H1 (cell line): ENCODE measurements at regions not wholly inside any gene's neighbourhood (a gene's known extent, or its start where the extent isn't known, plus 50 kb on each side); places are given as distances from the start of the nearest gene placed in this dataset.

Experiments
- CTCF ChIA-PET: fragments of 300-600 bp; sonication (Branson Sonifier 250); formaldehyde crosslinking; loops from one replicate; lab custom pipeline; 2021; ENCODE audit not compliant: partially characterized antibody; lab: Charles Lee
- POLR2A ChIA-PET: fragments of 300-600 bp; sonication (Branson Sonifier 250); formaldehyde crosslinking; loops from one replicate; lab custom pipeline; 2021; ENCODE audit warnings: inconsistent platforms; ENCODE audit not compliant: partially characterized antibody; lab: Charles Lee
- DNase-seq, 2 experiments: peaks; one replicate each; pipeline versions ENCODE4 v3.0.0 to v3.0.0-alpha.2; 2010 to 2022; ENCODE audit warnings: low spot score in 2 of 2, low read depth in 1 of 2, mixed read lengths in 1 of 2
- FAIRE-seq: peaks from 2 replicates; lab custom pipeline; 2011; peaks lifted over from hg19 to GRCh38; lab: Jason Lieb, UNC
- H2AFZ ChIP-seq: 2 replicates; pipeline ENCODE4 v1.8.1; 2012; ENCODE audit warnings: low read length, inconsistent platforms
- H2AK5ac ChIP-seq: 2 replicates; pipeline ENCODE4 v1.6.1; 2013; ENCODE audit warnings: low read depth, low read length
- H2BK120ac ChIP-seq: replicated peaks from 2 replicates; pipeline ENCODE3; 2013; ENCODE audit warnings: low read depth, low read length, inconsistent platforms
- H2BK12ac ChIP-seq: 2 replicates; pipeline ENCODE4 v1.6.1; 2013; ENCODE audit warnings: low read depth, low read length
- H2BK15ac ChIP-seq: 2 replicates; pipeline ENCODE4 v1.6.1; 2013; ENCODE audit warnings: low read length
- H2BK20ac ChIP-seq: 2 replicates; pipeline ENCODE4 v1.6.1; 2013; ENCODE audit warnings: low read length
- H2BK5ac ChIP-seq: 2 replicates; pipeline ENCODE4 v1.6.1; 2013; ENCODE audit warnings: low read depth, low read length
- H3K14ac ChIP-seq: 2 replicates; pipeline ENCODE4 v1.6.1; 2013; ENCODE audit warnings: inconsistent platforms; ENCODE audit not compliant: insufficient read length
- H3K18ac ChIP-seq: 2 replicates; pipeline ENCODE4 v1.6.1; 2013; ENCODE audit warnings: low read length; ENCODE audit errors: extremely low read depth
- H3K23ac ChIP-seq: 2 replicates; pipeline ENCODE4 v1.6.1; 2013; ENCODE audit warnings: inconsistent platforms; ENCODE audit not compliant: insufficient read length
- H3K23me2 ChIP-seq: 2 replicates; pipeline ENCODE4 v1.6.1; 2013; ENCODE audit warnings: low read depth, low read length
- H3K27ac ChIP-seq: 2 replicates; pipeline ENCODE4 v1.6.1; 2011; ENCODE audit warnings: low read depth, low read length, inconsistent platforms
- H3K27me3 ChIP-seq, 4 experiments: replicated peaks in 1 of 4; 1 replicate in 1 of 4; 2 replicates in 3 of 4; pipeline versions ENCODE4 v1.6.1 to v1.8.1; 2011 to 2013; ENCODE audit warnings: low read length in 3 of 4, mild to moderate bottlenecking in 3 of 4, inconsistent platforms in 2 of 4, mixed read lengths in 2 of 4, moderate library complexity in 1 of 4; ENCODE audit not compliant: control insufficient read depth in 3 of 4, insufficient read depth in 3 of 4; ENCODE audit errors: extremely low read depth in 1 of 4
- H3K36me3 ChIP-seq, 4 experiments: 2 replicates each; pipeline versions ENCODE4 v1.6.1 to v1.8.1; 2011 to 2013; ENCODE audit warnings: mild to moderate bottlenecking in 4 of 4, low read length in 3 of 4, moderate library complexity in 2 of 4, control low read depth in 1 of 4, inconsistent platforms in 1 of 4; ENCODE audit not compliant: insufficient read depth in 4 of 4, control insufficient read depth in 2 of 4
- H3K4ac ChIP-seq: replicated peaks from 2 replicates; pipeline ENCODE3; 2013; ENCODE audit warnings: low read length, low read depth, mixed read lengths, inconsistent platforms; ENCODE audit not compliant: insufficient read length
- H3K4me1 ChIP-seq, 4 experiments: replicated peaks in 1 of 4; 1 replicate in 1 of 4; 2 replicates in 3 of 4; pipeline versions ENCODE4 v1.6.1 to v1.8.1; 2011 to 2013; ENCODE audit warnings: low read length in 3 of 4, inconsistent platforms in 2 of 4, mixed read lengths in 1 of 4; ENCODE audit not compliant: insufficient read depth in 4 of 4, control insufficient read depth in 3 of 4
- H3K4me2 ChIP-seq, 2 experiments: 2 replicates each; pipeline versions ENCODE4 v1.6.1 to v1.8.1; 2011 to 2013; ENCODE audit warnings: low read depth in 2 of 2, low read length in 2 of 2, control low read depth in 1 of 2, inconsistent platforms in 1 of 2, mild to moderate bottlenecking in 1 of 2; ENCODE audit not compliant: insufficient read depth in 1 of 2
- H3K4me3 ChIP-seq, 4 experiments: fragments of 200-600, 300-600 bp in 1 of 4; sonication (generic), shearing (Covaris generic), sonication (Bioruptor Twin) in 1 of 4; 2 replicates each; pipeline versions ENCODE4 v1.5.1 to v1.8.1; 2011 to 2016; ENCODE audit warnings: low read length in 4 of 4, low read depth in 3 of 4, control low read depth in 2 of 4, inconsistent platforms in 2 of 4, mild to moderate bottlenecking in 2 of 4, mixed read lengths in 1 of 4, moderate library complexity in 1 of 4; ENCODE audit not compliant: insufficient read depth in 2 of 4; ENCODE audit errors: extremely low read depth in 1 of 4
- H3K56ac ChIP-seq: replicated peaks from 2 replicates; pipeline ENCODE3; 2013; ENCODE audit warnings: low read depth, mild to moderate bottlenecking, mixed read lengths, low read length, inconsistent platforms; ENCODE audit not compliant: insufficient read length
- H3K79me1 ChIP-seq: 2 replicates; pipeline ENCODE4 v1.6.1; 2013; ENCODE audit warnings: low read depth, low read length, control low read depth
- H3K79me2 ChIP-seq, 2 experiments: 2 replicates each; pipeline versions ENCODE4 v1.6.1 to v1.8.1; 2012 to 2013; ENCODE audit warnings: low read length in 2 of 2, mild to moderate bottlenecking in 2 of 2, inconsistent platforms in 1 of 2; ENCODE audit not compliant: insufficient read depth in 2 of 2, control insufficient read depth in 1 of 2
- H3K9ac ChIP-seq, 4 experiments: replicated peaks in 1 of 4; 1 replicate in 1 of 4; 2 replicates in 3 of 4; pipeline versions ENCODE4 v1.6.1 to v1.8.1; 2011 to 2013; ENCODE audit warnings: low read depth in 3 of 4, low read length in 3 of 4, control low read depth in 2 of 4, mild to moderate bottlenecking in 2 of 4, moderate library complexity in 2 of 4, inconsistent platforms in 1 of 4; ENCODE audit errors: extremely low read depth in 1 of 4
- H3K9me3 ChIP-seq, 2 experiments: 2 replicates each; pipeline versions ENCODE4 v1.6.1 to v1.8.1; 2012 to 2013; ENCODE audit warnings: mild to moderate bottlenecking in 2 of 2, moderate library complexity in 2 of 2, control low read depth in 1 of 2, inconsistent platforms in 1 of 2, low read depth in 1 of 2, low read length in 1 of 2, mixed read lengths in 1 of 2; ENCODE audit not compliant: insufficient read depth in 2 of 2
- H4K20me1 ChIP-seq, 2 experiments: replicated peaks in 1 of 2; 2 replicates each; pipeline versions ENCODE3 to v1.8.1; 2011 to 2013; ENCODE audit warnings: inconsistent platforms in 2 of 2, low read length in 2 of 2, mild to moderate bottlenecking in 1 of 2; ENCODE audit not compliant: insufficient read depth in 2 of 2, control insufficient read depth in 1 of 2
- H4K5ac ChIP-seq: 2 replicates; pipeline ENCODE4 v1.6.1; 2013; ENCODE audit warnings: low read length, low read depth, mixed read lengths, inconsistent platforms; ENCODE audit not compliant: insufficient read length
- H4K8ac ChIP-seq: 2 replicates; pipeline ENCODE4 v1.8.0; 2013; ENCODE audit warnings: mild to moderate bottlenecking, moderate library complexity, low read length, inconsistent platforms; ENCODE audit not compliant: insufficient read depth; ENCODE audit errors: extremely low read depth
- H4K91ac ChIP-seq: replicated peaks from 2 replicates; pipeline ENCODE3; 2013; ENCODE audit warnings: low read length, mixed read lengths, inconsistent platforms; ENCODE audit not compliant: insufficient read length
- ASH2L ChIP-seq: fragments of 200-600, 300-600 bp; sonication (generic); IDR thresholded peaks from one replicate; pipeline ENCODE4 v1.7.1; 2017; ENCODE audit warnings: low read length
- ATF3 ChIP-seq: IDR thresholded peaks from 2 replicates; pipeline ENCODE4 v1.6.1; 2011; ENCODE audit warnings: low read depth, mild to moderate bottlenecking, low read length; ENCODE audit not compliant: insufficient read depth
- BCL11A ChIP-seq, 2 experiments: IDR thresholded peaks; one replicate each; pipeline ENCODE4 v1.6.1; 2011; ENCODE audit warnings: low read depth in 2 of 2, low read length in 2 of 2, mild to moderate bottlenecking in 2 of 2
- BRCA1 ChIP-seq: IDR thresholded peaks from 2 replicates; pipeline ENCODE4 v1.6.1; 2012; ENCODE audit warnings: low read depth, low read length, improper control_type of control experiment
- POLR2A ChIP-seq, 2 experiments: IDR thresholded peaks; 1 replicate in 1 of 2; 2 replicates in 1 of 2; pipeline ENCODE4 v1.6.1; 2011; ENCODE audit warnings: low read depth in 2 of 2, low read length in 2 of 2, mild to moderate bottlenecking in 2 of 2; ENCODE audit errors: control extremely low read depth in 1 of 2
- POU5F1 ChIP-seq: IDR thresholded peaks from 2 replicates; pipeline ENCODE4 v1.6.1; 2011; ENCODE audit warnings: low read depth, mild to moderate bottlenecking, low read length, moderate library complexity
- SAP30 ChIP-seq: fragments of 300-600 bp; sonication (generic); IDR thresholded peaks from 2 replicates; pipeline ENCODE4 v1.7.1; 2012; ENCODE audit warnings: low read length, moderate library complexity, mild to moderate bottlenecking, inconsistent platforms; ENCODE audit not compliant: insufficient read depth, insufficient replicate concordance
- TAF1 ChIP-seq: IDR thresholded peaks from 2 replicates; pipeline ENCODE4 v1.6.1; 2011; ENCODE audit warnings: mild to moderate bottlenecking, low read depth, low read length
- ZNF274 ChIP-seq: IDR thresholded peaks from 2 replicates; pipeline ENCODE4 v1.7.0; 2012; ENCODE audit warnings: low read length, borderline replicate concordance; ENCODE audit errors: extremely low read depth
- WGBS, 2 experiments: shearing (Covaris generic) in 1 of 2; methylation state at CpG; one replicate each; pipeline versions ENCODE4 v1.1.6 to v1.1.7; 2013 to 2015; ENCODE audit warnings: low lambda C conversion rate in 2 of 2, mixed read lengths in 2 of 2, inconsistent platforms in 1 of 2, low coverage in 1 of 2, missing lambda C conversion rate in 1 of 2; ENCODE audit not compliant: insufficient replicate concordance in 2 of 2, insufficient coverage in 1 of 2, insufficient read length in 1 of 2; ENCODE audit errors: extremely low coverage in 1 of 2, missing lambda C conversion rate in 1 of 2; 5-methylcytosine and 5-hydroxymethylcytosine counted together

GRCh38 chr13:33376212-33376611 lies 90.7 kb upstream of the STARD13 start:
- ChIA-PET CTCF (interaction anchor here (0.8 to 1.2 kb wide), 5 partner anchors 9 to 267 kb away, joined by 3 to 4 read pairs (median 3); no protein-coding TSS in a partner anchor), POLR2A (no interaction called here)
- Histone ChIP-seq H2BK20ac (no peak overlapping the region), H3K36me3 (no peaks in the 10 kb centered on the region), H2AFZ (no peak overlapping the region), H2AK5ac (no peak overlapping the region), H2BK5ac (no peak overlapping the region), H3K14ac (no peak overlapping the region), H3K9me3 (no peaks in the 10 kb centered on the region), H4K5ac (no peak overlapping the region), H3K4ac (no peak overlapping the region), H3K4me1 (no peaks in the 10 kb centered on the region; a peak in 1 of 7 replicates), H3K4me3 (no peak overlapping the region), H3K56ac (no peak overlapping the region), H4K91ac (no peak overlapping the region), H2BK15ac (no peak overlapping the region), H4K20me1 (no peaks in the 10 kb centered on the region), H3K27me3 (no peaks in the 10 kb centered on the region), H2BK120ac (no peak overlapping the region), H3K79me2 (no peaks in the 10 kb centered on the region), H3K18ac (no peak overlapping the region), H3K9ac (no peak overlapping the region), H3K27ac (no peak overlapping the region), H4K8ac (no peak overlapping the region), H2BK12ac (no peak overlapping the region), H3K23ac (no peak overlapping the region), H3K4me2 (no peak overlapping the region), H3K23me2 (0 out of 2 replicates have a peak, but pooled peaks cover 2% of the 10 kb centered on the region), H3K79me1 (no peaks in the 10 kb centered on the region)
- DNase-seq (no peak), FAIRE-seq (no peak)
- WGBS, 2 experiments: 87% methylated on average over 1 of the region's 1 CpG; no CpG with 5 or more reads in 1 of the 2 experiments
- no peak for TF ChIP-seq POLR2A (IDR thresholded peaks at IDR 0.05; ENCODE audit: control extremely low read depth in 1 of 2, low read depth in 2 of 2, low read length in 2 of 2)
- no peak for TF ChIP-seq ASH2L
- TF ChIP-seq ATF3: no peak
- TF ChIP-seq POU5F1: no peak
- no peak for TF ChIP-seq BCL11A (IDR thresholded peaks at IDR 0.05; ENCODE audit: low read depth in 2 of 2, low read length in 2 of 2)
- TF ChIP-seq BRCA1: no peak
- TF ChIP-seq ZNF274: no peak
- no peak for TF ChIP-seq SAP30
- TF ChIP-seq TAF1: no peak
